ENCODE measurements at regions not wholly inside any gene's neighbourhood (a gene's known extent, or its start where the extent isn't known, plus 50 kb on each side); places are given as distances from the start of the nearest gene placed in this dataset.
"Not testable (repeated sequence)": the region's sequence is repeated elsewhere in the genome, so short reads cannot be mapped to it uniquely, and the experiment has no call there.

DNA sequence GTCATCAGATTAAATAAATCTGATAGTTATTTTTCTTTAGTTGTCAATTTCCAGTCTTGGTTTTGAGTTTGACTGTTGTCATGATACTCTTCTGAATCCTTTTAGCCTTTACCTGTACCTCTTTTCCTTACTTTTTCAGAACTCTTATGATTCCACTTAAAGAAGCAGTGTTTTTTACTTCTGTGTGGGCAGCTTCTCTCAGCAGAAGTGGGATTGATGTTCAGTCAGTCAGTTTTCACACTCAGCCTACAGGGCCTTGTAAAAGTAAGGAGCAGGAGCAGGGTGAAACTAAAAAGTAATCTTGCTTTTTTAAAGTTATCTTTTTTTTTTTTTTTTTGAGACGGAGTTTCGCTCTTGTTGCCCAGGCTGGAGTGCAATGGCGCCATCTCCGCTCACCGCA lies 75.1 kb downstream of the HAUS1 start:
- peaks cover 11% of the 10 kb centered on the region for H3K4me1 ChIP-seq (ENCODE audit: control insufficient read depth, insufficient read depth, low read length)

DNA sequence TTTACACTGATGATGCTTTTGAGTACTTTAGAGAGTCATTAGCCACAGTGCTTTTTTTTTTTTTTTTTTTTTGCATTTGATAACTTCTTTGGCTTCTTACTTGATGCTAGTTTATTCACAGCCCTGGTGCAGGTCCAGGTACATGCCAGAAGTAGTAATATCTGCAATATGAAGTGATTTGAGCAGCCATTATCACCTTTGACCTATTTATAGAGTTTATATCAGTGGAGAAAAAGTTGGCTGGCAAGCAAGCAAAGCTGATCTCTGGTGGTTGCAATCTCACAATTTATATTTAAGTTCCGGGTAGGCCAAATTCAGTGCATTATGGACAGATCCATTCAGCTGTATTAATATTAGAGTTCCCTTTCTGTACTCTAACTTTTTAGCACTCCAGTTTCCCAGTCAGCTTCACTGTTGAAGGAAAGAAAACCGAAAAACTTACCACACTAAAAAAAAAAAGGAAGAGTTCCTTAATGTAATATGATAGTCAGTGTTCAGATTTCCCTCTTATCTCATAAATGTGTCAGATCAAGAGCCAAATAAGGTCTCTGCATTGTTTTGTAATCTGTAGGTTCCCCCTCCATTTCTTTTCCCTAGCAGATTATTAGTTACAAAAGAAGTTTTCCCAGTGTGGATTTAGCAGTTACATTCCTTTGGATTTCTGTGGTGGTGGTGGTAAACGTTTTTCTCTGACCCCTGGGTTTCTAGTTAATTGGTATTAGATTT lies 78.6 kb downstream of the HAUS1 start:
- no peaks in the 10 kb centered on the region for H3K9me3 ChIP-seq (ENCODE audit: control insufficient read depth, low read length)
- no peak overlapping the region for H3K9ac ChIP-seq (ENCODE audit: low read length)
- no peaks in the 10 kb centered on the region for H3K27me3 ChIP-seq (ENCODE audit: control insufficient read depth, insufficient read depth, low read length)
- H3K4me1 ChIP-seq (ENCODE audit: control insufficient read depth, insufficient read depth, low read length), result peaks cover 17% of the 10 kb centered on the region
- H3K36me3 ChIP-seq (ENCODE audit: control insufficient read depth, insufficient read depth, low read length), result no peaks in the 10 kb centered on the region
- H3K4me3 ChIP-seq (ENCODE audit: low read length), result no peak overlapping the region

More for the DNA sequence above, 75.1 kb downstream of the HAUS1 start:
- H3K9me3 ChIP-seq (ENCODE audit: control insufficient read depth, low read length), result no peaks in the 10 kb centered on the region
- H3K36me3 ChIP-seq (ENCODE audit: control insufficient read depth, insufficient read depth, low read length), result no peaks in the 10 kb centered on the region
- no peaks in the 10 kb centered on the region for H3K27me3 ChIP-seq (ENCODE audit: control insufficient read depth, insufficient read depth, low read length)
- H3K4me3 ChIP-seq (ENCODE audit: low read length), result no peak overlapping the region
- no peak overlapping the region for H3K9ac ChIP-seq (ENCODE audit: low read length)

DNA sequence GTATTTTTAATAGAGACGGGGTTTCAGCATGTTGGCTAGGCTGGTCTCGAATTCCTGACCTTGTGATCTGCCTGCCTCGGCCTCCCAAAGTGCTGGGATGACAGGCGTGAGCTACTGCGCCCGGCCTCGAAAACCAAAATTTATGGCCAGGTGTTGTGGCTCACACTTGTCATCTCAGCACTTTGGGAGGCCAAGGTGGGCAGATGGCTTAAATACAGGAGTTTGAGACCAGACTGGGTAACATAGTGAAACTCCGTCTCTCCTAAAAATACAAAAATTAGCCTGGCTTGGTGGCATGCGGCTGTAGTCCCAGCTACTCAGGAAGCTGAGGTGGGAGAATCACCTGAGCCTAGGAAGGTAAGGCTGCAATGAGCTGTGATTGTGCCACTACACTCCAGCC lies 80.1 kb downstream of the HAUS1 start:
- not testable (repeated sequence) for H3K9ac ChIP-seq (ENCODE audit: low read length); H3K9me3 ChIP-seq (ENCODE audit: control insufficient read depth, low read length)
- peaks cover 17% of the 10 kb centered on the region for H3K4me1 ChIP-seq (ENCODE audit: control insufficient read depth, insufficient read depth, low read length)

GRCh38 chr18:46184727-46185126 lies 80.5 kb downstream of the HAUS1 start:
- Histone ChIP-seq H3K4me1 (ENCODE audit: control insufficient read depth, insufficient read depth, low read length) (peaks cover 17% of the 10 kb centered on the region), H3K4me3 (ENCODE audit: low read length) (no peak overlapping the region), H3K27me3 (ENCODE audit: control insufficient read depth, insufficient read depth, low read length) (no peaks in the 10 kb centered on the region), H3K9ac (ENCODE audit: low read length) (no peak overlapping the region), H3K9me3 (ENCODE audit: control insufficient read depth, low read length) (no peaks in the 10 kb centered on the region), H3K36me3 (ENCODE audit: control insufficient read depth, insufficient read depth, low read length) (no peaks in the 10 kb centered on the region)

More for the DNA sequence above, 80.1 kb downstream of the HAUS1 start:
- H3K27me3 ChIP-seq (ENCODE audit: control insufficient read depth, insufficient read depth, low read length); H3K4me3 ChIP-seq (ENCODE audit: low read length); H3K36me3 ChIP-seq (ENCODE audit: control insufficient read depth, insufficient read depth, low read length): not testable (repeated sequence)

- no peak overlapping the region for H3K9ac ChIP-seq (ENCODE audit: low read length)
- H3K4me3 ChIP-seq (ENCODE audit: low read length), result no peak overlapping the region
- H3K4me1 ChIP-seq (ENCODE audit: control insufficient read depth, insufficient read depth, low read length), result peaks cover 6% of the 10 kb centered on the region
- H3K27me3 ChIP-seq (ENCODE audit: control insufficient read depth, insufficient read depth, low read length), result no peaks in the 10 kb centered on the region
- H3K9me3 ChIP-seq (ENCODE audit: control insufficient read depth, low read length), result no peaks in the 10 kb centered on the region
- H3K36me3 ChIP-seq (ENCODE audit: control insufficient read depth, insufficient read depth, low read length), result no peaks in the 10 kb centered on the region
These were observed 86.5 kb downstream of the HAUS1 start for GRCh38 chr18:46190667-46191066.

DNA sequence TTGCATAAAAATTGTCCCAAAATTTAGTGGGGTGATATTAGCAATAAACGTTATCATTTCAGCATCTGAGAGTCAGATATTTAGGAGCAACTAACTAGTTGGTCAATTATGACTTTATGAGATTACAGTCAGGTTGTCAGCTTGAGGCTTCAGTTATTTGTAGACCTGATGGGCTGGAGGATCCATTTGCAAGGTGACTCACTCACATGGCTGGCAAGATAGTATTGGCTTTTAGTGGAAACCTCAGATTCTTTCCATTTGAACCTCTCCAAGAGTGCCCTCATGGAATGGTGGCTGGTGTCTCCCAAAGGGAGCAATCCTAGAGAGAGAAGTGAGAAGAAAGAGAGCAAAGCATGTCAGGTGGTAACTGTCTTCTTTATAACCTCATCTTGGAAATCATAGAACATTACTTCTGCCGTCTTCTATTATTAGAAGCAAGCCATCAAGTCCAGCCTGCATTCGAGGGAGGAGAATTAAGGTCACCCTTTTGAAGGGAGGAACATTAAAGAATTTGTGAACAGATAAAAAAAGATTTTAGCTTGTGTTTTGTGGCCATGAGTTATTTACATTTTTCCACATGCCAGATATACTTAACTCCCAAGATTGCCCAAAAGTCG lies 92.5 kb downstream of the HAUS1 start:
- Histone ChIP-seq H3K9ac (ENCODE audit: low read length) (no peak overlapping the region), H3K27me3 (ENCODE audit: control insufficient read depth, insufficient read depth, low read length) (no peaks in the 10 kb centered on the region), H3K36me3 (ENCODE audit: control insufficient read depth, insufficient read depth, low read length) (no peaks in the 10 kb centered on the region), H3K4me1 (ENCODE audit: control insufficient read depth, insufficient read depth, low read length) (peaks cover 5% of the 10 kb centered on the region), H3K9me3 (ENCODE audit: control insufficient read depth, low read length) (no peaks in the 10 kb centered on the region), H3K4me3 (ENCODE audit: low read length) (no peak overlapping the region)

- Histone ChIP-seq H3K36me3 (ENCODE audit: control insufficient read depth, insufficient read depth, low read length) (no peaks in the 10 kb centered on the region), H3K9me3 (ENCODE audit: control insufficient read depth, low read length) (no peaks in the 10 kb centered on the region), H3K4me1 (ENCODE audit: control insufficient read depth, insufficient read depth, low read length) (no peaks in the 10 kb centered on the region), H3K9ac (ENCODE audit: low read length) (no peak overlapping the region), H3K4me3 (ENCODE audit: low read length) (no peak overlapping the region), H3K27me3 (ENCODE audit: control insufficient read depth, insufficient read depth, low read length) (no peaks in the 10 kb centered on the region)
These were observed 95.4 kb downstream of the HAUS1 start for GRCh38 chr18:46199515-46200147.

DNA sequence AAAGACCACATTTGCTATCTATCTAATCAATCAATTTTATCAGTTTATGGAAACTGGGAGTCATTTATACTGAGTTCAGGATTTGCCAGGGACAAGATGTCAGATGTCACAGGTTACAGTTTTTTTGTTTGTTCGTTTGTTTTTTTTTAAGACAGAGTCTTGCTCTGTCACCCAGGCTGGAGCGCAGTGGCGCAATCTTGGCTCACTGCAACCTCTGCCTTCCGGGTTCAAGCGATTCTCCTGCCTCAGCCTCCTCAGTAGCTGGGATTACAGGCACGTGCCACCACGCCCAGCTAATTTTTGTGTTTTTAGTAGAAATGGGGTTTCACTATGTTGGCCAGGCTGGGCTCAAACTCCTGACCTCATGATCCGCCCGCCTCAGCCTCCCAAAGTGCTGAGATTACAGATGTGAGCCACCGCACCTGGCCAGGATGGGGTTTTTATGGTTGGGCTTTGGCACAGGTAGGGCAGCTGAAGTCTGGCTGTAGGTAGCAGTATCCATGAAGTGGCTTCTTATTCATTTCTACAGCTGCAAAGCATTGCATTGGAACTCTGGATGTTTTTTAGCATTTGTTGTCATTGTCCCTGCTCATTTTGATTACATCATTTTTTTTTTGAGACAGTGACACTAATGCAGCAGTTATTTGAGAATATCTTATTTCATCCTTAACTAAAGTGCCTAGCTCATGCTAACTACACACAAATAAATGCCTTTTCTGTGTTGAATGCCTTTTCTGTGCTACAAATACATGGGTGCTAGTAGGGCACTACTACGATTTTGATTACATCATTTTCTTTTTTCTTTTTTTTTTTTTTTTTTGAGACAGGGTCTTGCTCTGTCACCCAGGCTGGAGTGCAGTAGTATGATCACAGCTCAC lies 96.2 kb downstream of the HAUS1 start:
- H3K27me3 ChIP-seq (ENCODE audit: control insufficient read depth, insufficient read depth, low read length); H3K9ac ChIP-seq (ENCODE audit: low read length); H3K4me3 ChIP-seq (ENCODE audit: low read length); H3K9me3 ChIP-seq (ENCODE audit: control insufficient read depth, low read length); H3K36me3 ChIP-seq (ENCODE audit: control insufficient read depth, insufficient read depth, low read length); H3K4me1 ChIP-seq (ENCODE audit: control insufficient read depth, insufficient read depth, low read length): not testable (repeated sequence)

- H3K36me3 ChIP-seq (ENCODE audit: control insufficient read depth, insufficient read depth, low read length), result no peaks in the 10 kb centered on the region
- H3K4me1 ChIP-seq (ENCODE audit: control insufficient read depth, insufficient read depth, low read length), result no peaks in the 10 kb centered on the region
- no peaks in the 10 kb centered on the region for H3K9me3 ChIP-seq (ENCODE audit: control insufficient read depth, low read length)
- H3K4me3 ChIP-seq (ENCODE audit: low read length), result no peak overlapping the region
- H3K27me3 ChIP-seq (ENCODE audit: control insufficient read depth, insufficient read depth, low read length), result no peaks in the 10 kb centered on the region
- no peak overlapping the region for H3K9ac ChIP-seq (ENCODE audit: low read length)
These were observed 100.0 kb downstream of the HAUS1 start for GRCh38 chr18:46204143-46204542.

DNA sequence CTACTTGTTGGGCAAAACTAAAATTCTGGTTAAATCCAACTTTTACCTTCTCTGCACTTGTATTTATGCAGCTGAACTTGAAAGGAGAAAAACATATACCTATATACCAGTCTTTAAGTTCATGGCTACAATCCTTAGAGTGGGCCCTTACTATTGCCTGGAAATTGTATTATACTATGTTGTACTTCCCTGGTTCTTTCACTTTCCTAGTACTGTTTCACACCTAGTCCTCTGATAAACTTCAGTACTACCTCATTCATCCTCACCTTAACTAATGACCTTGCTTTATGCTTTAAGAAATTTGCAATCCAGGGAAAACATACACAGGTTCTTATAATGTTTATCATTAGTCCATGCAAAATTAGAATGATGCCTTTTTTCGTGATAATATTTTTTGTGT lies 103.8 kb downstream of the HAUS1 start:
- no peaks in the 10 kb centered on the region for H3K27me3 ChIP-seq (ENCODE audit: control insufficient read depth, insufficient read depth, low read length)
- no peaks in the 10 kb centered on the region for H3K9me3 ChIP-seq (ENCODE audit: control insufficient read depth, low read length)
- H3K9ac ChIP-seq (ENCODE audit: low read length), result no peak overlapping the region
- H3K4me3 ChIP-seq (ENCODE audit: low read length), result no peak overlapping the region
- no peaks in the 10 kb centered on the region for H3K36me3 ChIP-seq (ENCODE audit: control insufficient read depth, insufficient read depth, low read length)
- no peaks in the 10 kb centered on the region for H3K4me1 ChIP-seq (ENCODE audit: control insufficient read depth, insufficient read depth, low read length)

- H3K27me3 ChIP-seq (ENCODE audit: control insufficient read depth, insufficient read depth, low read length), result no peaks in the 10 kb centered on the region
- H3K36me3 ChIP-seq (ENCODE audit: control insufficient read depth, insufficient read depth, low read length), result no peaks in the 10 kb centered on the region
- no peaks in the 10 kb centered on the region for H3K4me1 ChIP-seq (ENCODE audit: control insufficient read depth, insufficient read depth, low read length)
- H3K9me3 ChIP-seq (ENCODE audit: control insufficient read depth, low read length), result no peaks in the 10 kb centered on the region
- H3K9ac ChIP-seq (ENCODE audit: low read length), result no peak overlapping the region
- H3K4me3 ChIP-seq (ENCODE audit: low read length), result no peak overlapping the region
These were observed 105.0 kb downstream of the HAUS1 start for GRCh38 chr18:46209161-46209560.

DNA sequence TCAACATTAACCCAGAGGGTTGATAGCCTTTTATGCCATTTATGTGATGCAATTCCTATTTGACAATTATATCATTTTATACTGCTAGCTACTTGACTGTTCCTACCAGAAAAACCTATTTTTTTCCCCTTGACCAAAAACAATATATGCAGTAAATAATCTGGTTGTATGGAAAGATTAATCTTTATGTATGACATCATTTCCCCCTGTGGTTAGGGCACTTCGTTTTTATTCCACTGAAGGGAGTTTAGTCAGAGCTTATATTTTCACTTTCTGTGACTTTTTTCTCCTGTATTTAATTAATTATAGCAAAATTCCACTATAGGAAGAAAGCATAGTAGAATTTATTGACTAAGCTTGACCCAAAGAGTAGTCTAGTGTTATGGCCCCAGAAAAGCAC lies 107.6 kb downstream of the HAUS1 start:
- Histone ChIP-seq H3K4me1 (ENCODE audit: control insufficient read depth, insufficient read depth, low read length) (no peaks in the 10 kb centered on the region), H3K9ac (ENCODE audit: low read length) (no peak overlapping the region), H3K9me3 (ENCODE audit: control insufficient read depth, low read length) (no peaks in the 10 kb centered on the region)

More for the DNA sequence above, 107.6 kb downstream of the HAUS1 start:
- no peaks in the 10 kb centered on the region for H3K27me3 ChIP-seq (ENCODE audit: control insufficient read depth, insufficient read depth, low read length)
- H3K4me3 ChIP-seq (ENCODE audit: low read length), result no peak overlapping the region
- H3K36me3 ChIP-seq (ENCODE audit: control insufficient read depth, insufficient read depth, low read length), result peaks cover 4% of the 10 kb centered on the region
